SU-DHL-6 (cell line): ENCODE measurements at regions not wholly inside any gene's neighbourhood (a gene's known extent, or its start where the extent isn't known, plus 50 kb on each side); places are given as distances from the start of the nearest gene placed in this dataset.

Experiments used
- H2AFZ ChIP-seq: fragments of 200-600 bp; sonication (generic); 2 replicates; pipeline ENCODE4 v1.6.1; 2014; ENCODE audit warnings: low read depth, mild to moderate bottlenecking, moderate library complexity, mixed read lengths, antibody characterized with exemption, low read length; ENCODE audit not compliant: severe bottlenecking
- H3F3A ChIP-seq: fragments of 200-600 bp; shearing (Covaris generic); 2 replicates; pipeline ENCODE4 v1.6.0; 2016; ENCODE audit warnings: antibody characterized with exemption, mild to moderate bottlenecking; ENCODE audit not compliant: insufficient read depth
- H3K27ac ChIP-seq: fragments of 200-600 bp; sonication (generic); 2 replicates; pipeline ENCODE4 v1.5.1; 2016; ENCODE audit warnings: low read depth, mild to moderate bottlenecking, low read length, moderate library complexity, mixed read lengths
- H3K27me3 ChIP-seq: fragments of 200-600 bp; sonication (generic), shearing (Covaris generic); 2 replicates; pipeline ENCODE4 v1.6.0; 2014; ENCODE audit warnings: mild to moderate bottlenecking, low read length
- H3K36me3 ChIP-seq: fragments of 200-600 bp; sonication (generic); 2 replicates; pipeline ENCODE4 v1.6.1; 2014; ENCODE audit warnings: mild to moderate bottlenecking, low read length, mixed read lengths
- H3K4me2 ChIP-seq: fragments of 300-600, 200-600 bp; shearing (Covaris generic), sonication (generic); 2 replicates; pipeline ENCODE4 v1.6.0; 2014; ENCODE audit warnings: low read length, low read depth, mild to moderate bottlenecking; ENCODE audit not compliant: poor library complexity, severe bottlenecking
- H3K4me3 ChIP-seq: fragments of 200-600 bp; sonication (generic); 2 replicates; pipeline ENCODE4 v1.5.1; 2014; ENCODE audit warnings: antibody characterized with exemption, low read length, mild to moderate bottlenecking, mixed read lengths; ENCODE audit not compliant: insufficient read depth, poor library complexity, severe bottlenecking
- H3K79me2 ChIP-seq: fragments of 200-600 bp; sonication (generic); 2 replicates; pipeline ENCODE4 v1.6.1; 2014; ENCODE audit warnings: mild to moderate bottlenecking, low read length, moderate library complexity; ENCODE audit not compliant: insufficient read depth
- H3K9ac ChIP-seq: fragments of 200-600 bp; sonication (generic); 2 replicates; pipeline ENCODE4 v1.7.0; 2014; ENCODE audit warnings: mild to moderate bottlenecking, low read length
- H3K9me2 ChIP-seq: fragments of 200-600 bp; sonication (generic); replicated peaks from 2 replicates; pipeline ENCODE4 v1.6.1; 2014; ENCODE audit warnings: low read length; ENCODE audit not compliant: insufficient read depth
- H3K9me3 ChIP-seq: fragments of 200-600 bp; sonication (generic); 2 replicates; pipeline ENCODE4 v1.6.1; 2014; ENCODE audit warnings: low read length, mixed read lengths; ENCODE audit not compliant: insufficient read depth
- H4K20me1 ChIP-seq: fragments of 200-600 bp; sonication (generic); 2 replicates; pipeline ENCODE4 v1.6.1; 2014; ENCODE audit warnings: low read depth, mild to moderate bottlenecking, antibody characterized with exemption, low read length, moderate library complexity, mixed read lengths
- CTCF ChIP-seq: fragments of 200-600 bp; sonication (generic); IDR thresholded peaks from one replicate; pipeline ENCODE4 v1.5.1; 2017; ENCODE audit warnings: antibody characterized with exemption, mild to moderate bottlenecking, low read length, moderate library complexity; ENCODE audit not compliant: insufficient read depth, poor library complexity, severe bottlenecking
- EZH2phosphoT487 ChIP-seq: fragments of 200-600 bp; sonication (generic), shearing (Covaris generic); conservative IDR thresholded peaks from 2 replicates; pipeline ENCODE4 v1.6.1; 2018; ENCODE audit warnings: mild to moderate bottlenecking, antibody characterized with exemption, low read length, moderate library complexity, mixed read lengths

- no peaks in the 10 kb centered on the region for H3F3A ChIP-seq
- no peak overlapping the region for H3K27ac ChIP-seq
- H3K79me2 ChIP-seq = no peaks in the 10 kb centered on the region
- H3K4me3 ChIP-seq = no peak overlapping the region
- no peaks in the 10 kb centered on the region for H3K27me3 ChIP-seq
- no peaks in the 10 kb centered on the region for H3K36me3 ChIP-seq
- H3K9me3 ChIP-seq = no peaks in the 10 kb centered on the region
- H3K9me2 ChIP-seq = no peaks in the 10 kb centered on the region
- TF ChIP-seq CTCF (no peak), EZH2phosphoT487 (no peak)
- no peaks in the 10 kb centered on the region for H4K20me1 ChIP-seq
- no peak overlapping the region for H2AFZ ChIP-seq
- H3K4me2 ChIP-seq = no peak overlapping the region
- no peak overlapping the region for H3K9ac ChIP-seq
Observed at GRCh38 chr7:96638669-96639068, 71.0 kb downstream of the SEM1 start.

GRCh38 chr7:96637522-96637921, 72.1 kb downstream of the SEM1 start:
- Histone ChIP-seq H4K20me1 (no peaks in the 10 kb centered on the region), H2AFZ (no peak overlapping the region), H3K4me3 (no peak overlapping the region), H3K27me3 (no peaks in the 10 kb centered on the region), H3F3A (no peaks in the 10 kb centered on the region), H3K9ac (no peak overlapping the region), H3K9me2 (no peaks in the 10 kb centered on the region), H3K79me2 (no peaks in the 10 kb centered on the region), H3K27ac (no peak overlapping the region), H3K4me2 (no peak overlapping the region), H3K36me3 (no peaks in the 10 kb centered on the region), H3K9me3 (no peaks in the 10 kb centered on the region)
- TF ChIP-seq CTCF = no peak
- TF ChIP-seq EZH2phosphoT487 = no peak

GRCh38 chr7:96636979-96637378, 72.7 kb downstream of the SEM1 start:
- H3K79me2 ChIP-seq = no peaks in the 10 kb centered on the region
- H3K4me2 ChIP-seq = no peak overlapping the region
- no peaks in the 10 kb centered on the region for H4K20me1 ChIP-seq
- no peaks in the 10 kb centered on the region for H3F3A ChIP-seq
- no peak overlapping the region for H2AFZ ChIP-seq
- no peaks in the 10 kb centered on the region for H3K9me2 ChIP-seq
- H3K36me3 ChIP-seq = no peaks in the 10 kb centered on the region
- no peaks in the 10 kb centered on the region for H3K27me3 ChIP-seq
- H3K9me3 ChIP-seq = no peaks in the 10 kb centered on the region
- H3K4me3 ChIP-seq = no peak overlapping the region
- no peak overlapping the region for H3K9ac ChIP-seq
- no peak overlapping the region for H3K27ac ChIP-seq
- no peak for TF ChIP-seq CTCF
- TF ChIP-seq EZH2phosphoT487 = no peak
